GM21723 (cell line): ENCODE measurements at regions not wholly inside any gene's neighbourhood (a gene's known extent, or its start where the extent isn't known, plus 50 kb on each side); places are given as distances from the start of the nearest gene placed in this dataset.
"Not testable (repeated sequence)": the region's sequence is repeated elsewhere in the genome, so short reads cannot be mapped to it uniquely, and the experiment has no call there.

Experiments
- ATAC-seq: cut with Tn5 transposase; IDR thresholded peaks from one replicate; pipeline ENCODE4 v1.9.1; 2021; ENCODE audit warnings: mild to moderate bottlenecking, moderate library complexity; ENCODE audit not compliant: unreplicated experiment

DNA sequence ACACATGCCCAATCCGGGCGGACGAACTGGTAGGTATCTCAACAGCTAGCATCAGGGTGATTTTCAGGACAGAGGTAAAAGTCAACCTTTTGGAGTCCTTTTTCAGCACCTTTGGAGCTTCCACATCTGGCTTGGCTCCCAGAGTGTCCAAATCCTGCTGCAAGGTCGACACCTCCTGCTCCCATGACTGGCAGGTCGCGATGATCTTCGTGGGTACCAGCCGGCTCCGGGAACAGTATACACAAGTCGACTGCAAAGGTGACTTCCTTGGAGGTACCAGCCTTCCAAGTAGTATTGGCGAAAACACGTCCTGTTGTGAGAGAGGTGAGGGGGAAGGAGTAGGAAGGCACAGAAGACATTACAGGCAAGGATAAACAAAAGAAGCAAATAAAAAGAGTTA lies 672.7 kb downstream of the TMEM121 start:
- ATAC-seq, result no peak

DNA sequence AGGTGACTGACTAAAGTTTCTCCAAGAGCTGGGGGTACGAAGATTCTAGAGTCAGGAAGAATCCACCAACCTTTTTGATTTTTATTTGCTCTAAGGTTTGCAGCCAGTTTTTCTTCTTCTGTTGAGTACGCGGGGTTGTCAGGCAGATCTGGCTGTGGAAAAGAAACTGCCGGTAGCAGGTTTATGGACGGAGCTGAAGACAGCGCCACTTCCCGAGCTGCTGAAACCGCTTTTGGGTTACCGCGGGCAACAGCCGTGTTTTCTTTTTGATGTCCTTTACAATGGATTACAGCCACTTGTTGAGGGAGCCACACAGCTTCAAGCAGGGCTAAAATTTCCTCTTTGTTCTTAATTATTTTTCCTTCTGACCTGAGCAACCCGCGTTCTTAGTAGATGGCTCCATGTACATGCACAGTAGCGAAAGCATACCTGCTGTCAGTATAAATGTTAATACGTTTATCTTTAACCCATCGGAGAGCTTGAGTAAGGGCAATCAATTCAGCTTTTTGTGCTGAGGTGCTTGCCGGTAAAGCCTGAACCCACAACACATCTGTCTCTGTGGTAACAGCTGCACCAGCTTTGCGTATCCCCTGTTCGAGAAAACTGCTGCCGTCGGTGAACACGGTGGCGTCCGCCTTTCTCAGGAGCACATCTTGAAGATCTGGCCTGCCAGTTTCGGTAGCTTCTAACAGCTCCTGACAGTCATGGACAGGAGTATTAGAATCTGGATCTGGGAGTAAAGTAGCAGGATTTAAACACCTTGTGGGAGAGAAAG lies 674.3 kb downstream of the TMEM121 start:
- no peak for ATAC-seq

DNA sequence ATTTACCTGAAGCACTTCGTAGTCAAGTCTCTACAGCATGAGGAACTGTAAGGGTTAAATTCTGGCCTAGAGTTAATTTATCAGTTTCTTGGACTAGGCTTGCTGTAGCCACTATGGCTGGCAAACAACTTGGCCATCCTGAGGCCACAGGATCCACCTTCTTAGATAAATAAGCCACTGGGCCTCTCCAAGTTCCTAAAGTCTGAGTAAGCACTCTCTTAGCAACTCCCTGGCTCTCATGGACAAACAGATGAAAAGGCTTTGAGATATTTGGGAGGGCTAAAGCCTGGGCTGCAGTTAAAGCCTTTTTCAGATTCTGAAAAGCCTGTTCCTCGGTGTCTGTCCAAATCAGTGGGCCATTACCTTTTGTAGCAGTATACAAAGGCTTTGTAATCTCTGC lies 675.0 kb downstream of the TMEM121 start:
- no peak for ATAC-seq

DNA sequence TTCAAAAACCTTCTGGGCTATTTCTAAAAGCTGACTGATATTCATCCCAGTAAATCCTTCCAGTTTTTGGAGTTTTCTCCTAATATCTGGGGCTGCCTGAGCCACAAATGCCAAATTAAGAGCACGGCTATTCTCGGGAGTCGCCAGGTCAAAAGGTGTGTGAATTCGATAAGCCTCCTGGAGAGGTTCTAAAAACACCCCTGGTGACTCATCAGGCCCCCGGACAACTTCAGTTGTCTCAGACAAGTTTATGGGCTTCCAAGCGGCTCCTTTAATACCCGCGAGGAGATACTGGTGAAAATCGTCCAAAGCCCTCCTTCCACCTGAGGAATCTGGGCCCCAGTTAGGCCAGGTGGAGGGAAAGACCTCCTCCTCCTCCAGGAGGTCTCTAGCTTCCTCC lies 677.1 kb downstream of the TMEM121 start:
- no peak for ATAC-seq

DNA sequence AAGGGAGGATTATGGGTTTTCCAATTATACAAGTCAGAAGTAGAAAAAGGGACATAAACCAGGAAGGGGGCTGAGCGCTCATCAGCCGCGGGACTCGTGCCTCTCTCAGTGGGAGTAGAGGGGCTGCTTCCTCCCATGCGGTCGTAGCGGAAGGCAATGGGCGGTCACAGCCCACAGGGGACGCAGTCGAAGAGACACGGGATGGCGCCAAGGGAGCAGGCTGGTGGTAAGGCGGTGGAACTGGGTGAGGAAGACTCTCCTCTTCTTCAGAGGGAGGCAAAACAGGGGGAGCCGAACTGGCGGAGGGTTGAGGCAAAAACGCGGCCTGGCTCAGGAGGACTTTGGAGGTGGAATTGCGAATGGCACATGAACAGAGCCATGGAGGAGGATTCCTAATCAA lies 677.7 kb downstream of the TMEM121 start:
- ATAC-seq, result no peak

DNA sequence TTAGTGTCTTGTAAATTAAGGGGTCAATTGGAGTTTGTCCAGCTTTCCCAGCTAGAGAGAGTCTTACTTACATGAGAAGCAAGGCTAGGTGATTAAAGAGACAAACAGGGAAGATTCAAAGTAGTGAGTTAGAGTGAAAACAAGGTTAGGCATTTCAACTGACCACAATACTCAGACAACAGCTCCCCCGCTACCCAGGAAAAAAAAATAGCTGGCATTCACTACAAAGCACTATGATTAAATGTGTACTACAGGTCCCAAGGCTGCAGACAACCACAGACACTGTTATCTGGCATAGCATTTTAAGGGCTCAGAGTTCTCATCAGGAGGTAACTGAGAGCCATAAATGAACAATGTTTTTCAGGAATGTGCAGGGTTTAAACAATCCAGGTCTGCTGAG lies 680.9 kb downstream of the TMEM121 start:
- no peak for ATAC-seq

DNA sequence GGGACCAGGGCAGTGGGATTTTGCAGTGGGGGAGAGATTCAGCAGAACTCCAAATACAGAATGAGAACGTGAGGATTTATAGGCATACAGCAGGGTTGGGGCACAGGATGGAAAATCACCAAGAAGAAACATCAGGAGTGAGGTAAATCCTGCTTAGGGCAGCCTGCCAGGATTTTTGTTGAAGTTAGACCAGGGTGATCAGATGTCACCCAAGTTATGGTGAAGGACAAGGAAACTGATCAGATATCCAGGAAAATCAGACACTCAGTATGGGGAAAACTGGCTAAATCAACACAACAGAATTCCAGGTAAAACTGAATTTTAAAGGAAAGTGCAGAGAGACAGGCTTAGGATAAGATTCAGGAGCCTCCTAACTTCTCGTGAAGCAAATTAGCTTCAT lies 682.4 kb downstream of the TMEM121 start:
- ATAC-seq, result no peak

DNA sequence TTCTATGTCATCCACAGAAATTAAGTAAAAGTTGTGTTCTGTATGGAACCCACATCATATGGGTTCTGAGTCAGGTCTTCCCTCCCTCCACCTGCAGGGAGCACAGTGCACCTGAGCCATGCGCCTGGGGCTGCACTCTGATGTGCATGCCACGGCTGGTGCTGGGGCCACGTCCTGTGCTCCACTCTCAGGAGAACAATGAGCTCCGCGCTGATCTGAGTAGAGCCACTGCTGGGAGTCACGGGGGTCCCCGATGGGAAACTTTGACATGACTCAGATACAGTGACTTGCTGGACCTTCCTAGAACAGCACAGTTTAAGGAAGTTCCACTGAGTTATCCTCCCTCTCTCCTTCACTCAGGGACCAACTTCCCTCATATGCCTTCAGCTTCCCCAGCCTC lies 683.4 kb downstream of the TMEM121 start:
- ATAC-seq, result no peak

DNA sequence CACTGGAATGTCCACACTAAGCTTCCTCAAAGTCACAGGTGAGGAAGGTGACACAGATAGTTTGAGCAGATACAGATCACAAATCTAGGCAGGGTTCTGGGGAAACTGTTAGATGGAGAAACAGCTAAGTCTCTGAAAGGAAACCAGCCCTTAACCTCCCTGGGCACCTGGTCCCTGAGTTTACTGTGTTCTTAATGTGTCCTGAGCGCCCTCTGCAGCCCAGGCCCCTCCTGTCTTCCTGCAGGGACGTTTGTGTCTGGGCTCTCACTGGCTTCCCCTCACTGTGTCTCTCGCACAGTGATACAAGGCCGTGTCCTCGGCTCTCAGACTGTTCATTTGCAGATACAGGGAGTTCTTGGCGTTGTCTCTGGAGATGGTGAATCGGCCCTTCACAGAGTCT lies 684.3 kb downstream of the TMEM121 start:
- no peak for ATAC-seq

DNA sequence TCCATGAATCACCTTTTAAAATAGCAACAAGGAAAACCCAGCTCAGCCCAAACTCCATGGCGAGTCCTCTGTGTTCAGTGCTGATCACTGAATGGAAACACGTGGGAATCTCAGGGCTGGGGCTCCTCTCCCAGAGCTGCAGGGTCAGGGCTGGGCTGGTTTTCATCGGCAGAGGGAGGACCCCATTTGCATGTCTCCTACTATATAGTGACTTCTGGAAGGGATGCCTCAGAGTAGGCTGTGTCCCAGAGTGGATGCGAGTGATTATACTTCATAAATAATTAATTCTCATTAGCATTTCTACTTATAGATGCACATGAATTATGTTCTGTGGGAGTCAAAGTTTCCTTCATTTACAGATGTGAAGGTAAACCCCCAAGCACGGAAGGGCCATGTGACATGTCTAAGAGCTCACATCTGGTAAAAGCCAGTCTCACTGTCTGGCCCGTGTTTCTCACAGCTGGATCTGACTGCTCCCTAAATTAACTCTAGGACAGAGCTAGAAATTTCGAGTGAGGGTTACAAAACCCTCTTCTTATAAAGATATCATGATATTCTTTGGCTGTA lies 685.0 kb downstream of the TMEM121 start:
- ATAC-seq, result no peak

DNA sequence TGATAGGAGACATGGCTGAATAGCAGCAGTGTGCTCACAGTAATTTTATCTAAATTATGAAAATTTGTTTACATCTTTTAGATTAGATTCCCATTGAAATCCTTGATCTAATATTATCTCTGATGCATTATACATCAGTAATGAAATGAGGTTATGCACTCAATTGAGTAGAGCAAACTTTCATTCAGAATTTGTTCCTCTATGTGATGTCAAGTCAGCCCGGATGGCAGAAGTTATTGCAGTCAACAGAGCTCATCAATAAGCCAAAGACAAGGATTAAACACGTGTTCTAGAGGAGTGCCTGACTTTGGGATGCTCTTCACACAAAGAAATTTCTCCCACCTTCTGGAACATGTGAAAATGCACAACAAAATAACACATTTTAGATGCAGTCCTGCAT lies 688.8 kb downstream of the TMEM121 start:
- ATAC-seq, result no peak

DNA sequence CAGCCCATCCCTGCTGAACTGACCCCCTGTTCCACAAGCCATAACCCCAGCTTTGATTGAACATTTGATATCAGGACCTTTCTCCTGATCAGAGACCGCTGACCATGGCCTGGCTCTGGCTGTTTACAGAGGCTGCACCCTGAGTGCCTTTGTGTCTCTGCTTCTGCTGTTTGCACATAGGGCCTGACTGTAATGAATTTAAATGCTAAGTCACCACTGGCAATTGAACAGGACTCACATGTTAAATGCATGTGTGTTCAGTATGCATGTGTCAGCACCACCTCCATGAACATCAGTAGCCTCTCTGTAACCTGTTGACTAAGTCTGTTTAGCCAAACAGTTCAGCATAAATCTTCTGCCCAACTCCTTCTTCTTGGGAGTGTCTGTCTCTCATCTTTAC lies 690.3 kb downstream of the TMEM121 start:
- ATAC-seq, result no peak

DNA sequence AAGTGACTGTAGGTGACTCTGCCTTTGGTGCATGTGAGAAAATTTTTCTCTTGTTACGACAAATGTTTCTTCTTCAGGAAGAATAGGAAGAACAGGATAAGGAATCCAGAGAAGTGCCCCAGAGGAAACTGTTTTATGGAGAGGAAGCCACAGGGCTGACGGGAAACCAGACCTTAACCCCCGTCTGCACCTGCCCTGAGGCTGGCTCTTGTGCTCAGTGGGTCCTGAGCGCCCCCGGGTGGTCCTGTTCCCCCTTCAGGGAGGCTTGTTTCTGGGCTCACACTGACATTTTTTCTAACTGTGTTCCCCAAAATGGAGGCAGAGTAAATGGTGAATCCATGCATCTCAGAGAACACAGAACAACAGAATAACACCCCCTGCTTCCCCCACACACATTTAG lies 691.8 kb downstream of the TMEM121 start:
- ATAC-seq, result no peak

DNA sequence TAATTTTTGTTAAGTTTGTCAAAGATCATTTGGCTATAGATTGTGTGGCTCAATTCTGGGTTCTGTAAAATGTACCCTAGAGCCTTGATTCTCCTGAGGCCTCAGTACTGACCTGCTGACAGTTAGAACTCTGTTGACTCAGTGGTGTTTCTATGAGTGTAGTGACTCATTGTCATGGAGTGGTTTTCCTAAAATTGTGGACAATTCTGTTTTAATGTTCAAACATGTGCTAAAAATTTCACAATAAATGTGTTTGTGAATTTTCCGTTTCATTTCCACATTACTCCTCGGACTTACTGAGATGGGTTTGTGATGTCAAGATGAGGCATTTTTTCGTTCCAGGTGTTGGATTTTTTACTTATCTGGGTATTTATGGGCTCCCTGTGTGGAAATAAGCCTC lies 695.9 kb downstream of the TMEM121 start:
- no peak for ATAC-seq

DNA sequence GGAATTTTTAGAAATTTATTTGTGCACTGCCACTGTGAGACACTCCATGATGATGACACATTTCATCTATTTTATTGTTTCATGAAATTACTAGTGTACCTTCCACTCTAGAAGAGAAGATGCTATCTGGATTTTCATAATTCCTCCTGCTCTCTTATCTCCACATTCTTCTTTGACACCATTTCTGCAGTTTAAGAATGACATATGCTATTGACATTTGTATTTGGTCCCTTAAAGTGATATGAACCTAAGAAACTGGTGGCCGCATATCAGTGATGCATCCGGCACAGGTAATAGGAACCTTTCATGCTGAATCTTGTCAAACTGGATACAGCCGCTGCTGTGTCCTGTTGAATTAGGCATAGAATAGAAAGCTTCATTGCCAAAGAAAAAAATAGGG lies 696.3 kb downstream of the TMEM121 start:
- no peak for ATAC-seq

DNA sequence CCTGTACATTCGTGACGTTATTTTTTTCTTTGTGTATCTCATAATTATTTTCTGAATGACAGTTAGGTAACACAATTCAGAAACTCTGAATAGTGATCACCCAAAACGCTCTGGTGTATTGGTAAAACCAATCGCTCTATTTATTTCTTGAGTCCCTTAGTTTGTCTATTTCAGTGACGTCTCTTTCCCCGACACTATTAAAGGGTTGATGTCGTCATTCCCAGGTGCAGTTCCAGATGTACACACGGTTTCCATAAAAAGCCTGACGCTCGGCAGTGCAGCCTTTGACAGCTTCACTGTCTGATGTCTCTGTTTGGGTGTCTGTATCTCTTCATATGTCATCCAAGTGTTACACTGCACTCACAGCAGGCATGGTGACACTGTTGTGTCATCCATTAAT lies 701.4 kb downstream of the TMEM121 start:
- ATAC-seq, result no peak

DNA sequence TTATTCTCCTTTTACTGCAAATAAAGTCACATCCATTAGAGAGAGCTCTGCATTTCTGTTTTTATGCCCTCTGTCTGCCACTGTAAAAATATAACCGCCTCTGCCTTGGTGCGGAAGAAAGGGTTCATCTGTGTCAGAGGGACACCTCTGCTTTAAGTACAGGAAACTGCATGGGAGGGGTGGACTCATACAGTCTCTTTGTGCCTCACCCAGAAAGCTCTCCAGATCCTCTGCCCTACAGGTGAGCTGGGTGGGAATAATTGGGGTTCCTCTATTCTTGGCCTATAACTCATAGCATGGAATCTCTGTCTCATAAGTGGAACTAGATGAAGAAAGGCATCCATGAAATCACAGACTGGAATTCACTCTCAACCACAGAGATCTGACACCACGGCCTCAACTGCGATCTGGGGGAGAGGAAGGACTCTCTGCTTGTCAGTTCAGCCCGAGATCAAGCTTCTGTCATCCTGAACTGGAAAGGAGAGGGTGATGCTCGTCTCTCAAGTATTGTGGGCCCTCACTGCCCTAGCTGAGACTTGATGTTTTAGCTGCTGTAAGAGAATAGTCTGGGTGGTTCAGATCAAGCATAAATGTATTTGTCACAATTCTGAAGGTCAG lies 702.3 kb downstream of the TMEM121 start:
- ATAC-seq, result no peak

DNA sequence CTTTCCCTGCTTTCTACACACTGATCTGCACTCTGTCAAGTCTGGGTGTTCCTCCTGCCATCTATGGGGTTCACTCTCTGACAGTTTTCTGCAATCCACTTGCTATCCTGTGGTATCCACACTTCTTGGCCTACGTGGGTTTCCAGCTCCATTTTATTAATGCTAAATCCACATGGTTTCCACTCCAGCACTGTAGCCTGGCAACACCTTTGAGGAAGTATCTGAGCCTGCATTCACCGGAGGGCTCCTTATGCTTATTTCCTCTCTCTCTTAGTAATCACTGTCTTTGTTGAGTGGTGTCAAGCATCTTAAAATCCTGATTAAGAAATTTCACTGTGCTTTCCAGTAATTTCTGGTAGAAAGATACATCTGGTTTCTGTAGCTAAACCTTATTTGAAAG lies 703.7 kb downstream of the TMEM121 start:
- no peak for ATAC-seq

DNA sequence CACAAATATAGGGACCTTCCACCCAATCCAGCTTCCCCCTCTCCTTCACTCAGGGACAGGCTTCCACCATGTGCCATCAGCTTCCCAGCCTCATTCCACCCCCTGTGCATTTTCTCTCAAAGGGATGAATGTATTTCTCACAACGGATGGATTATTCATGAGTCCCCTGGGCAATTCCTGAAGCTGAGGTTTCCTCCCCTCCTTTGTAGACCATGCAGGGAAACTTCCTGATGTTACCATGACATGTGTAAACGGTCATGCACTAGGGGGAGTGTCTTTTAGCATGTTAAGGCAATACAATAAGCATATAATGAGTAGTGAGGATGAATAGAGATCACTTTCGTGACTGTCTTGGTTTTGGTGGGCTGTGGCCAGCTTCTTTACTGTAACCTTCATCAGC lies 706.8 kb downstream of the TMEM121 start:
- not testable (repeated sequence) for ATAC-seq

DNA sequence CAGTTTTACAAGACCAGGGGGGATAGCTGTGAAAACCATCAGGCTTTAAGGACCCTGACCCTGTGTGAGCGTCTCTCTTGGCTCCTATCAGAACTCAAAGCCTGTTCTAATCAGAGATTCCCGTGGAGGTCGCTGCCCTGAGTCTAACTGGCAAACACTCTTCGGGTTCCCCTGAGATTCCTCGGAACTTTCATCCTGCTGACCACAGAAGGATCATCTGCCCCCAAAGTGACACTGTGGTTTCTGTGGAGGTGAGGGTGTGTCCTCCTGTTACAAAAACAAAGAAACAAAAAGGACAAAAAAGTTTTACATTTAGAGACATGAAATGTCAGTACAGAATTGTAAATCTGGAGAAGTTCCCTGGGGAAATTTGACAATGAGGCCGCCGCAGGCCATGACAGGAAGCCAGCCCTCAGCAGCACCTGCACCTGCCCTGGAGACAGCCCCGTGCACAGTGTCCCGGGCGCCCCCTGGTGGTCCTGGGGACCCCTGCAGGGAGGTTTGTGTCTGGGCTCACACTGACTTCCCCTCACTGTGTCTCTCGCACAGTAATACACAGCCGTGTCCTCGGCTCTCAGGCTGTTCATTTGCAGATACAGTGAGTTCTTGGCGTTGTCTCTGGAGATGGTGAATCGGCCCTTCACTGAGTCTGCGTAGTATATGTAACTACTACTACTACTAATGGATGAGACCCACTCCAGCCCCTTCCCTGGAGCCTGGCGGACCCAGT lies 708.3 kb downstream of the TMEM121 start:
- not testable (repeated sequence) for ATAC-seq

DNA sequence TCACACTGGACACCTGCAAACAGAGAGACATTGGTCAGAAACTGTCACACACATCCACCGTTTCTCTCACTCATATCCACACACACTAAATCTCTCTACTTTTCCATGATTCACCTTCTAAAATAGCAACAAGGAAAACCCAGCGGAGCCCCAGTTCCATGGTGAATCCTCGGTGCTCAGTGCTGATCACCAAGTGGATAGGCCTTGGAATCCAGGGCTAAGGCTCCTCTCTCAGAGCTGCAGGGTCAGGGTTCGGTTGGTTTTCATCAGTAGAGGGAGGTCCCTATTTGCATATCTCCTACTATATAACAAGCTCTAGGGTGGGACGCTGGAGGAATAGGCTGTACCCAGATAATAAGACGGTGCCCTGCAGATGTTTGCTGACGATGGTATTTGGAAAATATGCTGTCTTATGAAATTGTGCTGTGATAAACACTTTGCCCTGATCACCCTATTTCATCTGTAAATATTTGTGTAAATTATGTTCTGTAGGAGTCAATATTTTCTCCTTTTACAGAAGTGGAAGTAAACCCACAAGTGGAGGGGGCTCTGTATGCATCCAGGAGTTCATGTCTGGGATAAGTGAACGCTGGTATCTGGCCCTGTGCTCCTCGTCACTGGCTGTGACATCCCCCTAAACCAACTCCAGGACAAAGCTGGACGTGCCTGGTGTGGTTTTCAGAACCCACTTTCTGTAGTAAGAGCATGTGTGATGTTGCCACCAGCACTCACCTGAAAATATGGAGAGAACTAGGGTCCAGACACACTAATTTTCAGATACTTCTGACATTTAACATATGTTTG lies 709.2 kb downstream of the TMEM121 start:
- ATAC-seq, result no peak
